T-helper 2 cell (primary cell): ENCODE measurements at regions not wholly inside any gene's neighbourhood (a gene's known extent, or its start where the extent isn't known, plus 50 kb on each side); places are given as distances from the start of the nearest gene placed in this dataset.
"Not testable (repeated sequence)": the region's sequence is repeated elsewhere in the genome, so short reads cannot be mapped to it uniquely, and the experiment has no call there.

Experiments used
- DNase-seq, 5 experiments: peaks; one replicate each; pipeline versions ENCODE4 v3.0.0 to v3.0.0-alpha.2; 2012 to 2022

- DNase-seq = not testable (repeated sequence)
Observed at GRCh38 chr21:28581311-28581731, 411.4 kb downstream of the LTN1 start.

- DNase-seq = no peak
Observed at GRCh38 chr21:28580585-28580984, 412.1 kb downstream of the LTN1 start.

GRCh38 chr21:28579986-28580550 lies 412.6 kb downstream of the LTN1 start:
- DNase-seq = no peak

- no peak for DNase-seq
Observed at GRCh38 chr21:28568692-28569091, 424.0 kb downstream of the LTN1 start.

GRCh38 chr21:28563933-28564332 lies 428.7 kb downstream of the LTN1 start:
- DNase-seq = not testable (repeated sequence)

GRCh38 chr21:28561772-28562171 lies 430.9 kb downstream of the LTN1 start:
- no peak for DNase-seq

GRCh38 chr21:28554660-28555475 lies 437.8 kb downstream of the LTN1 start:
- no peak for DNase-seq

GRCh38 chr21:28550057-28550825 lies 442.4 kb downstream of the LTN1 start:
- DNase-seq = no peak

- no peak for DNase-seq
Observed at GRCh38 chr21:28548291-28548690, 444.4 kb downstream of the LTN1 start.

- DNase-seq = no peak
Observed at GRCh38 chr21:28547766-28548165, 444.9 kb downstream of the LTN1 start.

GRCh38 chr21:28543975-28544374 lies 448.7 kb downstream of the LTN1 start:
- DNase-seq = no peak

- no peak for DNase-seq
Observed at GRCh38 chr21:28541371-28542112, 451.1 kb downstream of the LTN1 start.

- DNase-seq = no peak
Observed at GRCh38 chr21:28540514-28540913, 452.2 kb downstream of the LTN1 start.

GRCh38 chr21:28539623-28539988 lies 453.1 kb downstream of the LTN1 start:
- DNase-seq = no peak

- DNase-seq = no peak
Observed at GRCh38 chr21:28538987-28539622, 453.6 kb downstream of the LTN1 start.

- no peak for DNase-seq
Observed at GRCh38 chr21:28537371-28538079, 455.2 kb downstream of the LTN1 start.

GRCh38 chr21:28532446-28532845 lies 460.2 kb downstream of the LTN1 start:
- no peak for DNase-seq

- DNase-seq = no peak
Observed at GRCh38 chr21:28523367-28523766, 469.3 kb downstream of the LTN1 start.

GRCh38 chr21:28522014-28522799 lies 470.5 kb downstream of the LTN1 start:
- DNase-seq = peak in 2 of 5 experiments; percentile 23 to 27

GRCh38 chr21:28518630-28519029 lies 474.0 kb downstream of the LTN1 start:
- DNase-seq = no peak
